Stimulated activated naive CD8-positive, alpha-beta T cell treated with anti-CD3 and anti-CD28 coated beads, Interleukin-15, amount 100 ng/mL, for 72 hours (primary cell): ENCODE measurements at regions not wholly inside any gene's neighbourhood (a gene's known extent, or its start where the extent isn't known, plus 50 kb on each side); places are given as distances from the start of the nearest gene placed in this dataset.
A peak's percentile ranks its signal among the peaks of the same experiment; 100 is the strongest.
"Not testable (repeated sequence)": the region's sequence is repeated elsewhere in the genome, so short reads cannot be mapped to it uniquely, and the experiment has no call there.

Experiments used
- ATAC-seq: fragments of 150-1000 bp; cut with Tn5 transposase; 2 replicates; pipeline ENCODE4 v1.10.0; 2021; ENCODE audit warnings: mild to moderate bottlenecking, moderate library complexity
- DNase-seq, 2 donors: peaks; one replicate each; pipeline ENCODE4 v3.0.0; 2021 to 2022
- H3K27ac Mint-ChIP-seq, 2 donors: one replicate each; pipeline ENCODE4 v1.8.0; 2022; ENCODE audit warnings: mild to moderate bottlenecking in 2 of 2, mixed read lengths in 2 of 2, moderate library complexity in 2 of 2
- H3K27me3 Mint-ChIP-seq: one replicate; pipeline ENCODE4 v1.8.0; 2022; ENCODE audit warnings: mixed read lengths
- H3K4me1 Mint-ChIP-seq: one replicate; pipeline ENCODE4 v1.8.0; 2022; ENCODE audit warnings: mild to moderate bottlenecking, mixed read lengths
- H3K4me3 Mint-ChIP-seq, 2 donors: one replicate each; pipeline ENCODE4 v1.8.0; 2022; ENCODE audit warnings: mild to moderate bottlenecking in 2 of 2, mixed read lengths in 2 of 2, moderate library complexity in 1 of 2
- H3K9me3 Mint-ChIP-seq, 2 donors: one replicate each; pipeline ENCODE4 v1.8.0; 2022; ENCODE audit warnings: mixed read lengths in 2 of 2

- no peak for ATAC-seq
- Mint-ChIP-seq H3K27me3 (no peaks in the 10 kb centered on the region), H3K4me1 (no peaks in the 10 kb centered on the region), H3K4me3 (no peak overlapping the region), H3K9me3 (peaks cover 16 to 23% of the 10 kb centered on the region in 2 donors), H3K27ac (no peak overlapping the region)
- DNase-seq = no peak
Measured at GRCh38 chr7:64469673-64470072, 93.2 kb downstream of the ZNF680 start.

DNA sequence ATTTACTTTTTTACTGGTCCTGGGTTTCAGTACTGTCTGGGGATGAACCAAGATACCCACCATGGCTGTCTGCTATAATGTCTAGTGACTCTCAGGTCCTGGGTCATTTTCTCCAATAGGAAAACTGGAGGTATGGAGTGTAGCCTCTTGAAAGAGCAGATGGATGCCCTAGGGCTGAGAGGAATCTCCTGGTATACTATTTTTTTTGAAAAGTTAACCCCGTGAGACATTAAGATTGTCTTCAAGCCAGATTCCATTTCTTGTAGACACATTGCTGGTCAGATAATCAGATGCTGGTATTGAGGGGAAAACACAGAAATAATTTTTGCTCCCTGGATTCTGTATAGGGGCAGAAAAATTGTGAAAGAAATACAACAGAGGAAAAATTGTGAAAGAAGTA, 97.3 kb downstream of the ZNF680 start:
- no peaks in the 10 kb centered on the region for H3K4me1 Mint-ChIP-seq
- H3K27ac Mint-ChIP-seq = no peak overlapping the region
- H3K27me3 Mint-ChIP-seq = no peaks in the 10 kb centered on the region
- peaks cover 16 to 22% of the 10 kb centered on the region in 2 donors for H3K9me3 Mint-ChIP-seq
- no peak for ATAC-seq
- DNase-seq = no peak
- H3K4me3 Mint-ChIP-seq = no peak overlapping the region

GRCh38 chr7:64463636-64464375, 99.1 kb downstream of the ZNF680 start:
- no peaks in the 10 kb centered on the region for H3K27me3 Mint-ChIP-seq
- ATAC-seq = peak; percentile 83
- peak overlapping the region; percentile 34 to 74 for H3K27ac Mint-ChIP-seq
- H3K4me3 Mint-ChIP-seq = peak overlapping the region; percentile 50 to 62
- H3K4me1 Mint-ChIP-seq = no peaks in the 10 kb centered on the region
- DNase-seq = peak in 1 of 2 donors; percentile 52
- peaks cover 8 to 14% of the 10 kb centered on the region in 2 donors for H3K9me3 Mint-ChIP-seq

DNA sequence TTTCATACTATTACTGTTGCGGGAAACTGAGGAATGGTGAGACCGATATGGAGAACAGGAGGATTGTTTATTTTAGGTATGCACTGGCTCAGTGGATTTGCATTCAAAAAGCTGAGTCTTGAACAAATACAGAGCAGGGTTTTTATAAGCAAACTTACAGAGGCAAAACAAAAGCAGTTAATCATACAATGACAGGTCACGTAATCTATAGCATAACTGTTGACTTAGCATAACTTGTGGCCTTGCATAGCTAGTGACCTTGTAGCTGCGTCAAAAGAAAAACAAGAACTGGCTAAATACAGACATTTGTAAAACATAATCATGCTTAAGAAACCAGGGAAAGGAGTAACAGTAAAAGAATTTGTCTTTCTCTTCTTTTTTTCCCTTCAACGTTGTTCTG, 103.0 kb downstream of the ZNF680 start:
- DNase-seq, H3K4me3 Mint-ChIP-seq, H3K9me3 Mint-ChIP-seq, H3K27me3 Mint-ChIP-seq, H3K27ac Mint-ChIP-seq, H3K4me1 Mint-ChIP-seq, ATAC-seq: not testable (repeated sequence)

- ATAC-seq (no peak), DNase-seq (no peak)
- H3K27ac Mint-ChIP-seq = no peak overlapping the region
- H3K9me3 Mint-ChIP-seq = peaks cover 10 to 22% of the 10 kb centered on the region in 2 donors
- H3K4me1 Mint-ChIP-seq = no peaks in the 10 kb centered on the region
- H3K27me3 Mint-ChIP-seq = no peaks in the 10 kb centered on the region
- no peak overlapping the region for H3K4me3 Mint-ChIP-seq
Measured at GRCh38 chr7:64433590-64433989, 119.8 kb downstream of the ZNF736 start.

DNA sequence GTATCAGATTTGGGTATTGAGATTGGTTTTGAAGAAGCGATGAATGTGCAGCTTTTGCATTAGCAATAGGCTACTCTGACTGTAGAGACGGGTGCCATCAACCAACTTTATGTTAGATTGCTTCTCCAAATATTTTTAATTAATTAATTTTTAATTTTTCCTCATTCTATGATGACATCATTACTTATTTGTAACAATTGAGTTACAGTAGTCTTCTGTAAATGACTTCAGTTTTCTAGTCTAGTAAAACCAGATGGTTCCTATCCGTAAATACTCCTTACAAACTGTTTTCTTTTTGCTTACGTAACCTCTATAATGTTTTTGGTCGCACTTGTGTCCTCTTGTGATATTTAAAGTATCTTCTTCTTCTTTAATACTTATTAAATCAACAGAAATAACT, 118.1 kb downstream of the ZNF736 start:
- no peak overlapping the region for H3K4me3 Mint-ChIP-seq
- H3K9me3 Mint-ChIP-seq = peaks cover 10 to 30% of the 10 kb centered on the region in 2 donors

DNA sequence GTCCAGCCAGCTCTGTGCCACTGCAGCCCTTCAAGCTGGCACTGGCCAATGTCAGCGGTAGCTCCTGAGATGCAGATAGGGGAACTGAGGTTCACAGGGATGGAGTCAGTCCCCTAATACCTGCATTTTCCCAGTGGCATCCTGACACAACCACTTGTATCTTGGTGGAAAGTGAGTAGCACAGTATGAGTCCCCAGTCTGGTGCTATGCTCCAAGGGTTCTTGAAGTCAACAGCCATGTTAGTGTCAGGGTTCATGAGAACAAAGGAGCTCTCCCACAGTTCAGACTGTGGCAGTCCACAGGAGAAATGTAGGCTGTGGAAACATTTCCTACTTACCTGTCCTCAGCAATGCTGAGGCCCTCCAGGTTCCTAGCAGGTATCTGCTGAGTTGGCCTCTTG, 115.5 kb downstream of the ZNF736 start:
- no peaks in the 10 kb centered on the region for H3K4me1 Mint-ChIP-seq
- ATAC-seq (no peak), DNase-seq (no peak)
- H3K27ac Mint-ChIP-seq = no peak overlapping the region
- no peaks in the 10 kb centered on the region for H3K27me3 Mint-ChIP-seq
- no peak overlapping the region for H3K4me3 Mint-ChIP-seq
- peaks cover 11 to 40% of the 10 kb centered on the region in 2 donors for H3K9me3 Mint-ChIP-seq

More for the DNA sequence above, 118.1 kb downstream of the ZNF736 start:
- no peak for ATAC-seq
- Mint-ChIP-seq H3K27me3 (no peaks in the 10 kb centered on the region), H3K27ac (no peak overlapping the region), H3K4me1 (no peaks in the 10 kb centered on the region)
- no peak for DNase-seq

- not testable (repeated sequence) for H3K4me1 Mint-ChIP-seq, ATAC-seq, H3K4me3 Mint-ChIP-seq, DNase-seq, H3K27ac Mint-ChIP-seq, H3K27me3 Mint-ChIP-seq
- H3K9me3 Mint-ChIP-seq = peaks cover 10 to 46% of the 10 kb centered on the region in 2 donors
Measured at GRCh38 chr7:64425436-64425835, 111.7 kb downstream of the ZNF736 start.

DNA sequence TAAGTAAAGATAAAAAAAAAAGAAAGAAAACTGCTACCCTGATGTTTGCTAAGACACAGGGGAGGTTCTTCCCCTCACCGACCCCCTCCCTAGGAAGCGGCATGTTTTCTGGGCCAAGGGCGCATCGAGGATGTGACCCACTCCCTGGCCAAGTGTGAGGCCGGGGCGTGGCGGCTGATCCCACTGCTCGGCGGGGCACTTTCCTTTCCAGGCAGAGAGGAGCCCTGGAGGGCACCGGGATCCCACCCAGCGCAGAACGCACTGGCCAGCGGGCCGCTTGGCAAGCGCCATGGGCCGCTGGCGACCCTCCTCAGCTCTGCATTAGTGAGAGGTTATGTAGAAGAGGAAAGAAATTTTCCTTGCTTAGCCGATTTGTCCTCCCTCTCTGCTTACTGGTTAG, 93.4 kb downstream of the ZNF736 start:
- Mint-ChIP-seq H3K27me3 (no peaks in the 10 kb centered on the region), H3K4me3 (no peak overlapping the region), H3K4me1 (no peaks in the 10 kb centered on the region), H3K9me3 (peaks cover 6 to 16% of the 10 kb centered on the region in 2 donors), H3K27ac (no peak overlapping the region)
- no peak for DNase-seq
- ATAC-seq = no peak
